GM23248 (cell line): ENCODE measurements at regions not wholly inside any gene's neighbourhood (a gene's known extent, or its start where the extent isn't known, plus 50 kb on each side); places are given as distances from the start of the nearest gene placed in this dataset.

ENCODE experiments used
- EZH2 ChIP-seq: fragments of 200-600 bp; sonication (generic); IDR thresholded peaks from 2 replicates; pipeline ENCODE4 v1.6.1; 2018; ENCODE audit warnings: antibody characterized with exemption, mild to moderate bottlenecking; ENCODE audit not compliant: insufficient read depth, poor library complexity, severe bottlenecking
- EZH2phosphoT487 ChIP-seq: fragments of 200-600 bp; sonication (generic); IDR thresholded peaks from 2 replicates; pipeline ENCODE4 v1.6.1; 2018; ENCODE audit warnings: antibody characterized with exemption, moderate library complexity, mild to moderate bottlenecking, low read depth; ENCODE audit not compliant: insufficient read depth

DNA sequence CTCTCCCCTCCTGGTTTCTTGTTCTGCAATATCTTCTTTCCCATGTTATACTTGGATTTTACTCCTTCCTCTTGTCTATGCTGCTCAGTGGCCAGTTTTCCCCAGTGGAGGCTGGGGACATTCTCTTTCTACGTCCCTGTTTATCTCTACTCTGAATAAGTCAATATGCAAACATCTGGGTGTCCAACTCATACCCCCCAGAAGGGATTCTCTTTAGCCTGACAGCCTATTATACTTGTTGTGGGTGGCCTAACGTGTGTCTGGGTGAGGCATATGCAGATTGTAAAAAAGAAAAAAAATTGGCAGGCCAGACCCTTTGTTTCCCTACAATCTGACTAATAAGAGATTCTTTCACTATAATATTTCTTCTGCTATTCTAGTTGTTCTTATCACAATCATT is 134.2 kb upstream of the MAF start:
- TF ChIP-seq EZH2 (no peak), EZH2phosphoT487 (no peak)
